Mammary epithelial cell (primary cell): ENCODE measurements at regions not wholly inside any gene's neighbourhood (a gene's known extent, or its start where the extent isn't known, plus 50 kb on each side); places are given as distances from the start of the nearest gene placed in this dataset.
"Not testable (repeated sequence)": the region's sequence is repeated elsewhere in the genome, so short reads cannot be mapped to it uniquely, and the experiment has no call there.

Source experiments
- EZH2 ChIP-seq: IDR thresholded peaks from 2 replicates; pipeline ENCODE4 v1.6.1; 2012; ENCODE audit warnings: low read length, inconsistent platforms, borderline replicate concordance
- TF ChIP-seq, protein P1 (sequence below), 2 donors: IDR thresholded peaks in 1 of 2; conservative IDR thresholded peaks in 1 of 2; 2 replicates each; pipeline ENCODE4 v1.5.1; 2011 to 2012; ENCODE audit warnings: inconsistent platforms in 2 of 2, low read length in 2 of 2, mild to moderate bottlenecking in 2 of 2, control low read depth in 1 of 2, low read depth in 1 of 2; ENCODE audit not compliant: insufficient read depth in 1 of 2; ENCODE audit errors: extremely low read depth in 1 of 2

DNA sequence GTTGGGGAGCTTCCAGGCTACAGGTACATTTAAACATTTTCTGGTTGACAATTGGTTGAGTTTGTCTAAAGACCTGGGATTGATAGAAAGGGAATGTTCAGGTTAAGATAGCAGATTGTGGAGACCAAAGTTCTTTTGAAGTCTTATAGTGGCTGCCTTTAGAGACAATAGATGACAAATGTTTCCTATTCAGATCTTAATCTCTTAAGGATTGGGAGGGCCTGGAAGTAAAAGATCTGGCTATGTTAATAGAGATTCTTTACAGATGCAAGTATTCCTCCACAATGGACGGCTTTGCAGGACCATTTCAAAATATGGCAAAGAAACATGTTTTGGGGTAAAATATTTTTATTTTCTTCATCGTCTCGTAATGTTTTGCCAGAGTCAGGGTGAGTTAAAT is 128.7 kb upstream of the TSC22D1 start:
- TF ChIP-seq, protein P1, sequence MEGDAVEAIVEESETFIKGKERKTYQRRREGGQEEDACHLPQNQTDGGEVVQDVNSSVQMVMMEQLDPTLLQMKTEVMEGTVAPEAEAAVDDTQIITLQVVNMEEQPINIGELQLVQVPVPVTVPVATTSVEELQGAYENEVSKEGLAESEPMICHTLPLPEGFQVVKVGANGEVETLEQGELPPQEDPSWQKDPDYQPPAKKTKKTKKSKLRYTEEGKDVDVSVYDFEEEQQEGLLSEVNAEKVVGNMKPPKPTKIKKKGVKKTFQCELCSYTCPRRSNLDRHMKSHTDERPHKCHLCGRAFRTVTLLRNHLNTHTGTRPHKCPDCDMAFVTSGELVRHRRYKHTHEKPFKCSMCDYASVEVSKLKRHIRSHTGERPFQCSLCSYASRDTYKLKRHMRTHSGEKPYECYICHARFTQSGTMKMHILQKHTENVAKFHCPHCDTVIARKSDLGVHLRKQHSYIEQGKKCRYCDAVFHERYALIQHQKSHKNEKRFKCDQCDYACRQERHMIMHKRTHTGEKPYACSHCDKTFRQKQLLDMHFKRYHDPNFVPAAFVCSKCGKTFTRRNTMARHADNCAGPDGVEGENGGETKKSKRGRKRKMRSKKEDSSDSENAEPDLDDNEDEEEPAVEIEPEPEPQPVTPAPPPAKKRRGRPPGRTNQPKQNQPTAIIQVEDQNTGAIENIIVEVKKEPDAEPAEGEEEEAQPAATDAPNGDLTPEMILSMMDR (conservative IDR thresholded peaks at IDR 0.05 in 1 of 2, IDR thresholded peaks at IDR 0.05 in 1 of 2; ENCODE audit: extremely low read depth in 1 of 2, insufficient read depth in 1 of 2, low read depth in 1 of 2, low read length in 2 of 2) = not testable (repeated sequence)
- not testable (repeated sequence) for TF ChIP-seq EZH2
